Right forelimb (tissue), 1 donor: ENCODE measurements at regions not wholly inside any gene's neighbourhood (a gene's known extent, or its start where the extent isn't known, plus 50 kb on each side); places are given as distances from the start of the nearest gene placed in this dataset.
"Not testable (repeated sequence)": the region's sequence is repeated elsewhere in the genome, so short reads cannot be mapped to it uniquely, and the experiment has no call there.

Experiments
- DNase-seq: peaks from one replicate; pipeline ENCODE4 v3.0.0-alpha.2; 2018

GRCh38 chr14:76264384-76264783 lies 111.6 kb upstream of the ESRRB start:
- DNase-seq, result no peak

- peak; percentile 76 for DNase-seq
Measured at GRCh38 chr14:76267322-76268046, 108.5 kb upstream of the ESRRB start.

GRCh38 chr14:76268047-76268431 lies 107.9 kb upstream of the ESRRB start:
- DNase-seq, result no peak

- no peak for DNase-seq
Measured at GRCh38 chr14:76268700-76269099, 107.2 kb upstream of the ESRRB start.

GRCh38 chr14:76271041-76271755 lies 104.7 kb upstream of the ESRRB start:
- no peak for DNase-seq

GRCh38 chr14:76272349-76272748 lies 103.6 kb upstream of the ESRRB start:
- DNase-seq, result no peak

- DNase-seq, result no peak
Measured at GRCh38 chr14:76272774-76273173, 103.2 kb upstream of the ESRRB start.

- DNase-seq, result no peak
Measured at GRCh38 chr14:76273346-76273745, 102.6 kb upstream of the ESRRB start.

GRCh38 chr14:76274324-76274723 lies 101.6 kb upstream of the ESRRB start:
- no peak for DNase-seq

GRCh38 chr14:76277586-76278130 lies 98.3 kb upstream of the ESRRB start:
- no peak for DNase-seq

- DNase-seq, result no peak
Measured at GRCh38 chr14:76280221-76280620, 95.7 kb upstream of the ESRRB start.

- DNase-seq, result no peak
Measured at GRCh38 chr14:76282581-76282980, 93.4 kb upstream of the ESRRB start.

GRCh38 chr14:76287063-76287462 lies 88.9 kb upstream of the ESRRB start:
- no peak for DNase-seq

- no peak for DNase-seq
Measured at GRCh38 chr14:76289276-76289675, 86.7 kb upstream of the ESRRB start.

GRCh38 chr14:76292561-76292960 lies 83.4 kb upstream of the ESRRB start:
- DNase-seq, result no peak

GRCh38 chr14:76293221-76293620 lies 82.7 kb upstream of the ESRRB start:
- no peak for DNase-seq

GRCh38 chr14:76293923-76294322 lies 82.0 kb upstream of the ESRRB start:
- no peak for DNase-seq

GRCh38 chr14:76294876-76295275 lies 81.1 kb upstream of the ESRRB start:
- no peak for DNase-seq

- DNase-seq, result no peak
Measured at GRCh38 chr14:76298896-76299295, 77.0 kb upstream of the ESRRB start.

- DNase-seq, result not testable (repeated sequence)
Measured at GRCh38 chr14:76303188-76303587, 72.7 kb upstream of the ESRRB start.

- DNase-seq, result no peak
Measured at GRCh38 chr14:76304536-76305267, 71.2 kb upstream of the ESRRB start.

GRCh38 chr14:76305268-76305826 lies 70.6 kb upstream of the ESRRB start:
- no peak for DNase-seq

- DNase-seq, result no peak
Measured at GRCh38 chr14:76306131-76306530, 69.8 kb upstream of the ESRRB start.
